ENCODE measurements at regions not wholly inside any gene's neighbourhood (a gene's known extent, or its start where the extent isn't known, plus 50 kb on each side); places are given as distances from the start of the nearest gene placed in this dataset.
"Not testable (repeated sequence)": the region's sequence is repeated elsewhere in the genome, so short reads cannot be mapped to it uniquely, and the experiment has no call there.

- DNase-seq: no peak
Measured at GRCh38 chr18:40186677-40187076, 1768.4 kb upstream of the PIK3C3 start.

- no peak for DNase-seq
Measured at GRCh38 chr18:40179729-40180461, 1775.1 kb upstream of the PIK3C3 start.

- DNase-seq: no peak
Measured at GRCh38 chr18:40168026-40168425, 1787.0 kb upstream of the PIK3C3 start.

- DNase-seq: no peak
Measured at GRCh38 chr18:40163254-40163653, 1791.8 kb upstream of the PIK3C3 start.

GRCh38 chr18:40160361-40160760 lies 1794.7 kb upstream of the PIK3C3 start:
- no peak for DNase-seq

GRCh38 chr18:40159141-40160017 lies 1795.7 kb upstream of the PIK3C3 start:
- peak; percentile 4 for DNase-seq

GRCh38 chr18:40157120-40157519 lies 1797.9 kb upstream of the PIK3C3 start:
- no peak for DNase-seq

GRCh38 chr18:40152859-40153258 lies 1802.2 kb upstream of the PIK3C3 start:
- DNase-seq: no peak

GRCh38 chr18:40148960-40149359 lies 1806.1 kb upstream of the PIK3C3 start:
- DNase-seq: no peak

GRCh38 chr18:40133253-40133652 lies 1821.8 kb upstream of the PIK3C3 start:
- DNase-seq: no peak

GRCh38 chr18:40132438-40132837 lies 1822.6 kb upstream of the PIK3C3 start:
- DNase-seq: not testable (repeated sequence)

GRCh38 chr18:40124107-40124506 lies 1830.9 kb upstream of the PIK3C3 start:
- DNase-seq: no peak

GRCh38 chr18:40120796-40121391 lies 1834.1 kb upstream of the PIK3C3 start:
- no peak for DNase-seq

- DNase-seq: no peak
Measured at GRCh38 chr18:40120356-40120755, 1834.7 kb upstream of the PIK3C3 start.

- not testable (repeated sequence) for DNase-seq
Measured at GRCh38 chr18:40119581-40119980, 1835.5 kb upstream of the PIK3C3 start.

GRCh38 chr18:40110455-40110854 lies 1844.6 kb upstream of the PIK3C3 start:
- no peak for DNase-seq

- DNase-seq: no peak
Measured at GRCh38 chr18:40109252-40110049, 1845.6 kb upstream of the PIK3C3 start.

- peak; percentile 1 for DNase-seq
Measured at GRCh38 chr18:40108596-40108995, 1846.4 kb upstream of the PIK3C3 start.

- no peak for DNase-seq
Measured at GRCh38 chr18:40102903-40103302, 1852.1 kb upstream of the PIK3C3 start.

GRCh38 chr18:40099641-40100040 lies 1855.4 kb upstream of the PIK3C3 start:
- DNase-seq: no peak

- no peak for DNase-seq
Measured at GRCh38 chr18:40096675-40097074, 1858.4 kb upstream of the PIK3C3 start.

- DNase-seq: no peak
Measured at GRCh38 chr18:40094441-40094840, 1860.6 kb upstream of the PIK3C3 start.

GRCh38 chr18:40088130-40088529 lies 1866.9 kb upstream of the PIK3C3 start:
- DNase-seq: no peak

All from NCI-H1694 (cell line).